Testis (tissue), 2 donors: ENCODE measurements at regions not wholly inside any gene's neighbourhood (a gene's known extent, or its start where the extent isn't known, plus 50 kb on each side); places are given as distances from the start of the nearest gene placed in this dataset.

Source experiments
- POLR2A ChIP-seq: fragments of 450-650 bp; IDR thresholded peaks from one replicate; pipeline ENCODE4 v1.6.1; 2017; ENCODE audit warnings: antibody characterized with exemption, mild to moderate bottlenecking, moderate library complexity
- TF ChIP-seq, protein P1 (sequence below), 3 experiments: fragments of 450-650 bp in 2 of 3; fragments of 200-600 bp in 1 of 3; sonication (generic) in 1 of 3; IDR thresholded peaks; one replicate each; pipeline ENCODE4 v1.5.1; 2016 to 2019; ENCODE audit warnings: antibody characterized with exemption in 3 of 3, mild to moderate bottlenecking in 2 of 3, moderate library complexity in 1 of 3

DNA sequence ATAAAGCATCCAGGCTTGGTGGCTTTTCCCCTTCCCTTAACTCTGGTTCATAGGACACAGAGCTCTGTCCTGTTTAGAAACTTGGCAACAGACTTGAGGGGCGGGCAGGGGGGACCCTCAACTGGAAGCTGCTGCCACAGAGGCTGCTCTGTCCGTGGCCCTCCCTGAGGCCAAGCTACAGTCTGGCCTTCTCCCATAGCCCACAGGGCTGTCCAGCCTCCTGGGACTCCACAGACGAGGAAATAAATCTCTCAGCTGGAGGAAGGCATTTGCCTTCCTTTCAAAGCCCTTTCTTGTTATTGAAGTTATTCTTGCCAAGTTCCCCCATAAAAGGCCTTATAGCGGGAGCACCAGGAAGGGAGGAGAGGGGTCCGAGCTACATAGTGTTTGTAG, 248.8 kb upstream of the TPM1 start:
- TF ChIP-seq, protein P1, sequence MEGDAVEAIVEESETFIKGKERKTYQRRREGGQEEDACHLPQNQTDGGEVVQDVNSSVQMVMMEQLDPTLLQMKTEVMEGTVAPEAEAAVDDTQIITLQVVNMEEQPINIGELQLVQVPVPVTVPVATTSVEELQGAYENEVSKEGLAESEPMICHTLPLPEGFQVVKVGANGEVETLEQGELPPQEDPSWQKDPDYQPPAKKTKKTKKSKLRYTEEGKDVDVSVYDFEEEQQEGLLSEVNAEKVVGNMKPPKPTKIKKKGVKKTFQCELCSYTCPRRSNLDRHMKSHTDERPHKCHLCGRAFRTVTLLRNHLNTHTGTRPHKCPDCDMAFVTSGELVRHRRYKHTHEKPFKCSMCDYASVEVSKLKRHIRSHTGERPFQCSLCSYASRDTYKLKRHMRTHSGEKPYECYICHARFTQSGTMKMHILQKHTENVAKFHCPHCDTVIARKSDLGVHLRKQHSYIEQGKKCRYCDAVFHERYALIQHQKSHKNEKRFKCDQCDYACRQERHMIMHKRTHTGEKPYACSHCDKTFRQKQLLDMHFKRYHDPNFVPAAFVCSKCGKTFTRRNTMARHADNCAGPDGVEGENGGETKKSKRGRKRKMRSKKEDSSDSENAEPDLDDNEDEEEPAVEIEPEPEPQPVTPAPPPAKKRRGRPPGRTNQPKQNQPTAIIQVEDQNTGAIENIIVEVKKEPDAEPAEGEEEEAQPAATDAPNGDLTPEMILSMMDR (IDR thresholded peaks at IDR 0.05), result no peak
- no peak for TF ChIP-seq POLR2A
